22Rv1 (cell line): ENCODE measurements at regions not wholly inside any gene's neighbourhood (a gene's known extent, or its start where the extent isn't known, plus 50 kb on each side); places are given as distances from the start of the nearest gene placed in this dataset.
"Not testable (repeated sequence)": the region's sequence is repeated elsewhere in the genome, so short reads cannot be mapped to it uniquely, and the experiment has no call there.

ENCODE experiments used
- H3K27ac ChIP-seq: fragments of 450-650 bp; 2 replicates; pipeline ENCODE4 v1.5.1; 2017
- ZFX ChIP-seq: fragments of 450-650 bp; IDR thresholded peaks from 2 replicates; pipeline ENCODE4 v1.6.1; 2017; ENCODE audit warnings: antibody characterized with exemption, borderline replicate concordance
- TF ChIP-seq, protein P1 (sequence below): fragments of 450-650 bp; IDR thresholded peaks from 2 replicates; pipeline ENCODE4 v1.5.1; 2017; ENCODE audit warnings: mild to moderate bottlenecking

DNA sequence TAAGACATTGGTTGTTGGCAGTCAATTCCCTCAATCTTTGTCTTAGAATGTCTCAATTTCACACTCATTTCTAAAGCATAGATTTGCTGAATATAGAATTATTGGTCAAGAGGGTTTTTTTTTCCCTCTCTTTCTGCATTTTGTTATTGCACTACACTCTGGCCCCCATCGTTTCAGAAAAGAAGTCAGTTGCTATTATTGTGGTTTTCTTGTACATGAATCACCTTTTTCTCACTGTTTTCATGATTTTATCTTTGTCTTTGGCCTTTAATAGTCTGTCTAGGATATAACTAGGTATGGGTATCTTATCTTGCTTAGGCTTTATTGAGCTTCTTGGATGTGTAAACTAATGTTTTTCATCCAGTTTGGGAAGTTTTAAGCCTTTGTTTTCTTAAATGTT, 194.3 kb upstream of the DAAM1 start:
- TF ChIP-seq ZFX, result no peak
- no peak overlapping the region for H3K27ac ChIP-seq

DNA sequence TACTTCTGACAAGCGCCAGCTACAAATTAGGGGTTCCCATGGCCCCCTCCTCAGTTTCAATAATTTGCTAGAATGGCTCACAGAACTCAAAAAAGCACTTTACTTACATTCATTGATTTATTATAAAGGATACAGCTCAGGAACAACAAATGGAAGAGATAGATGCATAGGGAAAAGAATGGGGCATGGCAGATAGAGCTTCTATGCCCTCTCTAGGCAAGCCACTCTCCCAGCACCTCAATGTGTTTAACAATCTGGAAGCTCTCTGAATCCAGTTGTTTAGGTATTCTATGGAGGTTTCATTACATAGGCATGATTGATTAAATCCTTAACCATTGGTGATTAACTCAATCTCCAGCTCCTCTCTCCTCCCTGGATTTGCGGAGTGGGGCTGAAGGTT, 184.5 kb upstream of the DAAM1 start:
- TF ChIP-seq ZFX, result no peak
- TF ChIP-seq, protein P1, sequence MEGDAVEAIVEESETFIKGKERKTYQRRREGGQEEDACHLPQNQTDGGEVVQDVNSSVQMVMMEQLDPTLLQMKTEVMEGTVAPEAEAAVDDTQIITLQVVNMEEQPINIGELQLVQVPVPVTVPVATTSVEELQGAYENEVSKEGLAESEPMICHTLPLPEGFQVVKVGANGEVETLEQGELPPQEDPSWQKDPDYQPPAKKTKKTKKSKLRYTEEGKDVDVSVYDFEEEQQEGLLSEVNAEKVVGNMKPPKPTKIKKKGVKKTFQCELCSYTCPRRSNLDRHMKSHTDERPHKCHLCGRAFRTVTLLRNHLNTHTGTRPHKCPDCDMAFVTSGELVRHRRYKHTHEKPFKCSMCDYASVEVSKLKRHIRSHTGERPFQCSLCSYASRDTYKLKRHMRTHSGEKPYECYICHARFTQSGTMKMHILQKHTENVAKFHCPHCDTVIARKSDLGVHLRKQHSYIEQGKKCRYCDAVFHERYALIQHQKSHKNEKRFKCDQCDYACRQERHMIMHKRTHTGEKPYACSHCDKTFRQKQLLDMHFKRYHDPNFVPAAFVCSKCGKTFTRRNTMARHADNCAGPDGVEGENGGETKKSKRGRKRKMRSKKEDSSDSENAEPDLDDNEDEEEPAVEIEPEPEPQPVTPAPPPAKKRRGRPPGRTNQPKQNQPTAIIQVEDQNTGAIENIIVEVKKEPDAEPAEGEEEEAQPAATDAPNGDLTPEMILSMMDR, result 0 out of 2 replicates have a peak, but pooled peaks have one; percentile 5

DNA sequence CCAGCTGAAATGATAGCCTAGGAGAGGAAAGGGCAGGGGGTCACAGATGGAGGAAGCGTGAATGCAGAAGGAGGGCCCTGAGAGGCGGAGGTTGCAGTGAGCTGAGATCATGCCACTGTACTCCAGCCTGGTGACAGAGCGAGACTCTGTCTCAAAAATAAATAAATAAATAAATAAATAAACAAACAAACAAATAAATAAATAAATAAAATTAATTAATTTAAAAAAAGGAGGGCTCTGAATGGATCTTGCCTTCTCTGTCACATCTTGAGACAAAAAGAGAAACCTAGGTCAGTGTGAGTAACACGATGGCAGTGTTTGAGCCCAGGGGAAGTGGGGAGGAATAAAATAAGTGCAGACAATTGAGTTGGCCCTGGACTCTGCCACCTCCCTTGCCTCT, 182.3 kb upstream of the DAAM1 start:
- H3K27ac ChIP-seq, result not testable (repeated sequence)

More for the DNA sequence above, 184.5 kb upstream of the DAAM1 start:
- H3K27ac ChIP-seq, result no peak overlapping the region

DNA sequence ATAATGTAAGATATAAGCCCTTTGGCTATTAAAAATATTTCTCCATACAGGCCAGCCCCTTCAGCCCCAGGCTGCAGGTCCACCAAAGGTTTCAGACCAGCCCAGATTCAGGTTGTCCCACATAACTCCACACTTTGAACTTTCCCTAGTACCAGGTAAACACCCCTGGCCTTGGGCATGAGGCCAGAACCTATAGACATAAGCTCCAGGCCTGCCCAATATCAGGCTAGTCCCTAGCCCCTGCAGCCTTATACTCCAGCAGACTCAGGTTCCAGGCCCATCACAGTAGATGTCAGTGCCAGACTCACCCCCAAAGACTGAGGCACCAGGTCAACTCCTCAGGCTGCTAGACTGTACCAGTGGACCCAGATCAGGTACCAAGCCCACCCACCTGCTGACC, 178.5 kb upstream of the DAAM1 start:
- H3K27ac ChIP-seq, result no peak overlapping the region

DNA sequence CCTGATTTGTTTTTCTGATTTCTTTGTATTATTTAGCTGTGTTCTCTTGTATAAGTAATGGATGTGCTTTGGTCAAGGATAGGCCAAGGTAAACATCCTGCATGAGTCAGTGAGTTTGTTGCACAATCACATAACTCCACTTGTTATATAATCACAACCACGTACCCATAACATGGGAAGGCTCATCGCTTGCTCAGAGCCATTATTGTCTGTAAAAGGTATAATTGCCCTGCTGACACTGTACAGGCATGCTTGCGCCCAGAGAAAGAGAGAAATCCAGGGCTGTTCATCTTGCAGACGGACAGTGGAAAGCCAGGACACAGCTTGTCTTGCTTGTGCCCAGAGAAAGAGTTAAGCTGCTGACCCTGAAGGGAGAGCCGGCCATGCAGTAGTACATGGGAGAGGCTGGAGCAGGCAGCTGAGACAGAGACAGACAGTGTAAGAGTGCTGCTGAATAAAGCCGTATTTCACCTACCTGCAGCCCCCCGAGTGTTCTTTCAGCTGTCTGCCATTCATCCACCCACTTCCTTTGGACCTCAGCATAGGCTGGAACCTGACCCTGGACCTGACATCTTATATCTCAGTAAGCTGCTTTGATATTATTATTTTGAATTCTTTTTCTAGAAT, 174.7 kb upstream of the DAAM1 start:
- TF ChIP-seq, protein P1, result no peak
- no peak for TF ChIP-seq ZFX

More for the DNA sequence above, 178.5 kb upstream of the DAAM1 start:
- TF ChIP-seq, protein P1, result no peak
- no peak for TF ChIP-seq ZFX

DNA sequence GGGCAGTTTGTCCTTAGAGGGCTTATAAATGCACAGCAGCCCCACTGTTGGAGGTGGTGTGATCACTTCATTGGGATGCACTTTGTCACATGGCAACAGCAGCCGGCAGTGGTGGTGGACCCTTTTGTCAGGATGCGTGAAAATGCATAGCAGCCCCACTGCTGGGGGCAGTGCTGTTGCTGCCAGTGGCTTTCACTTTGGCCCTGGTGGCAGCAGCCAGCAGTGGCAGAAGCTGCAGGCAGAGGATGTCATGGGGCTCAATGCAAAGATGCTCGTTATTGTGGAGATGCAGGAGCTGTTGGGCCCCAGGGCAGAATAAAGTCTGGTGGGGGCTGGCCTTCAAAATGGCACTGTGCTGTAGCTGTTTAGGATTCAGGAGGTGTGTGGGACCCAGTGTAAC, 173.0 kb upstream of the DAAM1 start:
- H3K27ac ChIP-seq, result no peak overlapping the region
- TF ChIP-seq, protein P1, result no peak
- TF ChIP-seq ZFX, result no peak

More for the DNA sequence above, 174.7 kb upstream of the DAAM1 start:
- no peak overlapping the region for H3K27ac ChIP-seq

DNA sequence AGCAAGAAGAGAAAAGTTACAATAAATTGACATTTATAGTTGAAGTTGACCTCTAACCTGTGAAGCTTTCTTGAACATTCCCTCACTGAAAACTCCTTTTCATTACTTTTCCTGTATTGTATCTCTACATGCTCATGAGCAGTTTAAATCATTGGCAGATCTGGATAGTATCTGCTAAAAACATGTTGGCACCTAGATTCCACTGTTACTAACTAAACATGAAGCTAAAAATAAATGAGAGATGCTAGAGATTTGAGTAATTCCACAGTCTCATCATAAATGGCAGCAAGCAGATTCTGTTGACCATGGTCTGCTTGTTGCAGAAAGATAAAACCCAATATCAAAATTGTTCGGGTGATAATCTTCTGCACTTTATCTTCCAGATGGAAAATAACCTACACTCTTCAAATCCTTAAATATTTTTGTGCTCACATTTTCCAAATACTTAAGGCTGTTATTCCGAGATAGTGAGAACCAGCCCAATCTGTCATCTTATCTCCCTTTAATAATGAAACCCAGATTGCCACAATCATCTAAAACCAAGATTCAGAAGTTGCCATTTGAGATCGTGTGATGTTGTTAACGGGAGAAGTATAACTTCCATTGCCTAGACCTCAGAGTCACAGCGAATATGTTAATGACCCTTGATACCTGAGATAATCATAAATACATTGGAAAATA, 171.0 kb upstream of the DAAM1 start:
- no peak overlapping the region for H3K27ac ChIP-seq
- TF ChIP-seq, protein P1, result no peak
- no peak for TF ChIP-seq ZFX

DNA sequence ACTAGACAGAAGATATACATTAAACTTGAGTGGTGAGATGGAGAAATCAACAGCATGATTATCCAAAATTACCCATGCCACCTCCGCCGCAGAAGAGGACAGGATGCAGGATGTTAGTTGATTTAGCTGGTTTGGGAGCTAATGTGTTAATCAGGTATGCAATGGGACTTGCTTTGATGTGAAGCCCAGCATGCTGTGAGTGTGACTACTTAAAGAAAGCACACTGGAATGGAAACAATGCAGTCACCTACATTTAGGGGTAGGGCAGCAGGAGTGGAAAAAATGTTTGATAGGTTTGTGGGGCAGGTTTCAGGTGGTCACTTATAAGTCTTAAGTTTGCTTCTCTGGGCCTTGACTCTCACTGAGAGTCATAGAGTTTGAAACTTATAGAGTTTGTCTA, 170.0 kb upstream of the DAAM1 start:
- no peak overlapping the region for H3K27ac ChIP-seq
- no peak for TF ChIP-seq ZFX
- TF ChIP-seq, protein P1, result no peak
